ENCODE measurements at regions not wholly inside any gene's neighbourhood (a gene's known extent, or its start where the extent isn't known, plus 50 kb on each side); places are given as distances from the start of the nearest gene placed in this dataset.

- no peak for DNase-seq (ENCODE audit: low read depth)
- H3K4me3 ChIP-seq (ENCODE audit: low read depth, low read length): no peak overlapping the region
- no peak for TF ChIP-seq CTCF (conservative IDR thresholded peaks at IDR 0.05; ENCODE audit: low read depth, low read length)
Measured at GRCh38 chr13:77838271-77838670, 80.4 kb downstream of the EDNRB start.

- TF ChIP-seq CTCF (conservative IDR thresholded peaks at IDR 0.05; ENCODE audit: low read depth, low read length): no peak
- H3K4me3 ChIP-seq (ENCODE audit: low read depth, low read length): no peak overlapping the region
- no peak for DNase-seq (ENCODE audit: low read depth)
Measured at GRCh38 chr13:77836423-77836822, 82.2 kb downstream of the EDNRB start.

GRCh38 chr13:77833331-77833863, 85.2 kb downstream of the EDNRB start:
- no peak for TF ChIP-seq CTCF (conservative IDR thresholded peaks at IDR 0.05; ENCODE audit: low read depth, low read length)
- peak; percentile 65 for DNase-seq (ENCODE audit: low read depth)
- no peak overlapping the region for H3K4me3 ChIP-seq (ENCODE audit: low read depth, low read length)

GRCh38 chr13:77832339-77833100, 86.1 kb downstream of the EDNRB start:
- TF ChIP-seq CTCF (conservative IDR thresholded peaks at IDR 0.05; ENCODE audit: low read depth, low read length): no peak
- peak; percentile 5 for DNase-seq (ENCODE audit: low read depth)
- H3K4me3 ChIP-seq (ENCODE audit: low read depth, low read length): no peak overlapping the region

- no peak overlapping the region for H3K4me3 ChIP-seq (ENCODE audit: low read depth, low read length)
- no peak for DNase-seq (ENCODE audit: low read depth)
- TF ChIP-seq CTCF (conservative IDR thresholded peaks at IDR 0.05; ENCODE audit: low read depth, low read length): no peak
Measured at GRCh38 chr13:77831866-77832265, 86.8 kb downstream of the EDNRB start.

- DNase-seq (ENCODE audit: low read depth): no peak
- no peak overlapping the region for H3K4me3 ChIP-seq (ENCODE audit: low read depth, low read length)
- no peak for TF ChIP-seq CTCF (conservative IDR thresholded peaks at IDR 0.05; ENCODE audit: low read depth, low read length)
Measured at GRCh38 chr13:77829963-77830362, 88.7 kb downstream of the EDNRB start.

- no peak for DNase-seq (ENCODE audit: low read depth)
- no peak overlapping the region for H3K4me3 ChIP-seq (ENCODE audit: low read depth, low read length)
- TF ChIP-seq CTCF (conservative IDR thresholded peaks at IDR 0.05; ENCODE audit: low read depth, low read length): no peak
Measured at GRCh38 chr13:77828799-77829198, 89.8 kb downstream of the EDNRB start.
